ENCODE measurements at regions not wholly inside any gene's neighbourhood (a gene's known extent, or its start where the extent isn't known, plus 50 kb on each side); places are given as distances from the start of the nearest gene placed in this dataset.

DNA sequence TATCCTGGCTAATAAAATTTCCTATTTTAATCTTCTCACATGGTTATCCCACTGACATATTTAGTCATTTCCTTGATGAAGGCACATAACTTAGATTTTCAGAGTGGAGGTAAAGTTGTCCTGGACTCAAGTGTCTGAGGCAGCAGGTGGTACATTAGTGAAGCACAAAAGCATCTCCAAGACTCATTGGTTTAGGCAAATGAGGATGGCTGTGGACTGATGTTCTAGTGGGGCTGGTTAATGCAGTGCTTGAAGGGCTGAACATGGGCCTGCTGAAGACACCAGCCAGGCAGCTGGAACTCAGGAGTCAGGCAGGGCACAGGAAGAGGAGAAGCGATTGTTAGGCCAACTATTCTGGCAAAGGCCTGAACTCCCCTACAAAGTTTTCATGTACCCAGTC lies 76.3 kb upstream of the SESN3 start:
- Histone ChIP-seq H3K27me3 (no peaks in the 10 kb centered on the region), H3K27ac (no peak overlapping the region), H3K9me3 (ENCODE audit: low read depth) (no peaks in the 10 kb centered on the region), H3K36me3 (replicated peaks; ENCODE audit: insufficient read depth, low read depth) (no peaks in the 10 kb centered on the region), H3K4me1 (ENCODE audit: insufficient read depth) (no peaks in the 10 kb centered on the region), H3K4me3 (no peak overlapping the region), H3K4me2 (no peak overlapping the region), H4K20me1 (ENCODE audit: insufficient read depth, poor library complexity, severe bottlenecking) (no peaks in the 10 kb centered on the region), H3K79me2 (no peaks in the 10 kb centered on the region), H3K9me2 (replicated peaks; ENCODE audit: insufficient read depth) (no peaks in the 10 kb centered on the region), H2AFZ (no peak overlapping the region)
- TF ChIP-seq EZH2 (IDR thresholded peaks at IDR 0.05; ENCODE audit: borderline replicate concordance) (no peak), EZH2phosphoT487 (IDR thresholded peaks at IDR 0.05; ENCODE audit: low read depth, severe bottlenecking, unreplicated experiment) (no peak)
- TF ChIP-seq, protein P1, sequence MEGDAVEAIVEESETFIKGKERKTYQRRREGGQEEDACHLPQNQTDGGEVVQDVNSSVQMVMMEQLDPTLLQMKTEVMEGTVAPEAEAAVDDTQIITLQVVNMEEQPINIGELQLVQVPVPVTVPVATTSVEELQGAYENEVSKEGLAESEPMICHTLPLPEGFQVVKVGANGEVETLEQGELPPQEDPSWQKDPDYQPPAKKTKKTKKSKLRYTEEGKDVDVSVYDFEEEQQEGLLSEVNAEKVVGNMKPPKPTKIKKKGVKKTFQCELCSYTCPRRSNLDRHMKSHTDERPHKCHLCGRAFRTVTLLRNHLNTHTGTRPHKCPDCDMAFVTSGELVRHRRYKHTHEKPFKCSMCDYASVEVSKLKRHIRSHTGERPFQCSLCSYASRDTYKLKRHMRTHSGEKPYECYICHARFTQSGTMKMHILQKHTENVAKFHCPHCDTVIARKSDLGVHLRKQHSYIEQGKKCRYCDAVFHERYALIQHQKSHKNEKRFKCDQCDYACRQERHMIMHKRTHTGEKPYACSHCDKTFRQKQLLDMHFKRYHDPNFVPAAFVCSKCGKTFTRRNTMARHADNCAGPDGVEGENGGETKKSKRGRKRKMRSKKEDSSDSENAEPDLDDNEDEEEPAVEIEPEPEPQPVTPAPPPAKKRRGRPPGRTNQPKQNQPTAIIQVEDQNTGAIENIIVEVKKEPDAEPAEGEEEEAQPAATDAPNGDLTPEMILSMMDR (IDR thresholded peaks at IDR 0.05; ENCODE audit: poor library complexity), result no peak
- WGBS (ENCODE audit: low lambda C conversion rate, missing lambda C conversion rate), result 100% methylated on average over 1 of the region's 1 CpG
- no peak for DNase-seq (ENCODE audit: low spot score)

DNA sequence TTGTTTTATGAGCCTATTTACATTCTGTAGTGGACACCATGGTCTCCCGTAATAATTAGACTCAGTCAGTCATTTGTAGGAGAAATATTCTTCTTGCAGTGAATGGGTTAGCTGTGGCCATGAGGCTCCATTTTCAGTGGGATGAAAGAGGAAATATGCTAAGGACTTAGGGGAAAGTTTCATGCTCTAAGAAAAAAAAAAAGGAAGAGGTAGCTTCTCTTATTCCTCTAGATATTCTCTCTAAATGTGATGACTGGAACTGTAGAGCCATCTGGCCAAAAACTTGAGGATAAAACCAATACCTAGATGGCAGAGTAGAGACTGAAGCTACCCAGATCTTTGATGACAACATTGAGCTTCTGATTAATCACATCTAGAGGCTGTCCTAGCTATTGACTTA lies 75.8 kb upstream of the SESN3 start:
- Histone ChIP-seq H3K4me2 (no peak overlapping the region), H3K36me3 (replicated peaks; ENCODE audit: insufficient read depth, low read depth) (no peaks in the 10 kb centered on the region), H3K27ac (no peak overlapping the region), H3K4me1 (ENCODE audit: insufficient read depth) (no peaks in the 10 kb centered on the region), H3K79me2 (no peaks in the 10 kb centered on the region), H2AFZ (no peak overlapping the region), H3K27me3 (no peaks in the 10 kb centered on the region), H3K9me3 (ENCODE audit: low read depth) (no peaks in the 10 kb centered on the region), H4K20me1 (ENCODE audit: insufficient read depth, poor library complexity, severe bottlenecking) (no peaks in the 10 kb centered on the region), H3K9me2 (replicated peaks; ENCODE audit: insufficient read depth) (no peaks in the 10 kb centered on the region), H3K4me3 (no peak overlapping the region)
- 82% methylated on average over 1 of the region's 1 CpG for WGBS (ENCODE audit: low lambda C conversion rate, missing lambda C conversion rate)
- TF ChIP-seq, protein P1 (IDR thresholded peaks at IDR 0.05; ENCODE audit: poor library complexity), result no peak
- TF ChIP-seq EZH2phosphoT487 (IDR thresholded peaks at IDR 0.05; ENCODE audit: low read depth, severe bottlenecking, unreplicated experiment) (no peak), EZH2 (IDR thresholded peaks at IDR 0.05; ENCODE audit: borderline replicate concordance) (no peak)
- no peak for DNase-seq (ENCODE audit: low spot score)

DNA sequence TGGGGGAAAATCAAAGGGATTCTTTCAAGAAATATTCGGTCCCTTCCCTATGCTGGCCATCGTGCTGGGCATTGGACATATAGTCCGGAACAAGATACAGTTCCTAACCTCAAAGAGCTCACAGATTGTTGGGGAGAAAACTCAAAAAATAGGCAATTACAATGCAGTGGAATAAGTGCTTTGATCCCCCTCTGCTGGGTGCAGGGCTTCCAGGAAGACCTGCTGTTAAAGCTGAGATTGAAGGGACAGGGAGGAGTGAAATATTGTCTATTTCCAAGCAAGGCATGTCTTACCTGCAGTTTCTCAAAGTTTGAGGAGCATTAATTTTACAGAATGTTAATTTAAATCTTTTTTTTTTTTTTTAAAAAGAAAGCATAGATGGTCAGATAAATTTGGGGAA lies 75.1 kb upstream of the SESN3 start:
- no peaks in the 10 kb centered on the region for H3K36me3 ChIP-seq (replicated peaks; ENCODE audit: insufficient read depth, low read depth)
- H3K27ac ChIP-seq, result peak overlapping the region; percentile 70
- H3K79me2 ChIP-seq, result no peaks in the 10 kb centered on the region
- H4K20me1 ChIP-seq (ENCODE audit: insufficient read depth, poor library complexity, severe bottlenecking), result no peaks in the 10 kb centered on the region
- no peak overlapping the region for H3K4me2 ChIP-seq
- H2AFZ ChIP-seq, result no peak overlapping the region
- 78% methylated on average over 3 of the region's 3 CpGs for WGBS (ENCODE audit: low lambda C conversion rate, missing lambda C conversion rate)
- TF ChIP-seq EZH2phosphoT487 (IDR thresholded peaks at IDR 0.05; ENCODE audit: low read depth, severe bottlenecking, unreplicated experiment) (no peak), EZH2 (IDR thresholded peaks at IDR 0.05; ENCODE audit: borderline replicate concordance) (no peak)
- no peaks in the 10 kb centered on the region for H3K27me3 ChIP-seq
- H3K4me1 ChIP-seq (ENCODE audit: insufficient read depth), result no peaks in the 10 kb centered on the region
- H3K4me3 ChIP-seq, result no peak overlapping the region
- H3K9me2 ChIP-seq (replicated peaks; ENCODE audit: insufficient read depth), result no peaks in the 10 kb centered on the region
- no peaks in the 10 kb centered on the region for H3K9me3 ChIP-seq (ENCODE audit: low read depth)
- DNase-seq (ENCODE audit: low spot score), result no peak

DNA sequence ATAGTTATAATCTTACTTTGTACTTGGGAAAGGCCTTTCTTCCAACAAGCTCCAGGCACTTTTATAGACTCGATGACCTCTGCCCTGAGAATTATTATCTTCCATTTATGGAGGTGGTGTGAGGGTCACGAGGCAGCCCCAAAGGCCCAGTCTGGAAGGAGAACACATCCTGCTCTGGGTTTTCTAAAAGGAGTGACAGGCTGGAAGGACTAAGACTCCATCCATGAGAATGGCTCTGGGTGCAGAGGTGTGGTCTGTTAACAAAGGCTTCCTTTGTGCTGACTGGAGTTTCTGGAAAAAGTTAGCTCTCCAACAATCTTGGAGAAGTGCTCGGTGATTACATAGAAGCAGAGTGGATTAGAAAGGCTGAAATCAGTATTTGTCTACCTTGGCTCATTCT lies 74.7 kb upstream of the SESN3 start:
- Histone ChIP-seq H3K27me3 (no peaks in the 10 kb centered on the region), H3K4me2 (no peak overlapping the region), H3K79me2 (no peaks in the 10 kb centered on the region), H4K20me1 (ENCODE audit: insufficient read depth, poor library complexity, severe bottlenecking) (no peaks in the 10 kb centered on the region), H3K4me3 (no peak overlapping the region), H3K9me2 (replicated peaks; ENCODE audit: insufficient read depth) (no peaks in the 10 kb centered on the region), H2AFZ (no peak overlapping the region), H3K36me3 (replicated peaks; ENCODE audit: insufficient read depth, low read depth) (no peaks in the 10 kb centered on the region), H3K9me3 (ENCODE audit: low read depth) (no peaks in the 10 kb centered on the region), H3K27ac (peak overlapping the region; percentile 70), H3K4me1 (ENCODE audit: insufficient read depth) (no peaks in the 10 kb centered on the region)
- TF ChIP-seq EZH2 (IDR thresholded peaks at IDR 0.05; ENCODE audit: borderline replicate concordance), result no peak
- TF ChIP-seq EZH2phosphoT487 (IDR thresholded peaks at IDR 0.05; ENCODE audit: low read depth, severe bottlenecking, unreplicated experiment), result no peak
- TF ChIP-seq, protein P1 (IDR thresholded peaks at IDR 0.05; ENCODE audit: poor library complexity), result no peak
- DNase-seq (ENCODE audit: low spot score), result peak; percentile 26
- WGBS (ENCODE audit: low lambda C conversion rate, missing lambda C conversion rate), result 76% methylated on average over 3 of the region's 3 CpGs
